ENCODE measurements at regions not wholly inside any gene's neighbourhood (a gene's known extent, or its start where the extent isn't known, plus 50 kb on each side); places are given as distances from the start of the nearest gene placed in this dataset.

DNA sequence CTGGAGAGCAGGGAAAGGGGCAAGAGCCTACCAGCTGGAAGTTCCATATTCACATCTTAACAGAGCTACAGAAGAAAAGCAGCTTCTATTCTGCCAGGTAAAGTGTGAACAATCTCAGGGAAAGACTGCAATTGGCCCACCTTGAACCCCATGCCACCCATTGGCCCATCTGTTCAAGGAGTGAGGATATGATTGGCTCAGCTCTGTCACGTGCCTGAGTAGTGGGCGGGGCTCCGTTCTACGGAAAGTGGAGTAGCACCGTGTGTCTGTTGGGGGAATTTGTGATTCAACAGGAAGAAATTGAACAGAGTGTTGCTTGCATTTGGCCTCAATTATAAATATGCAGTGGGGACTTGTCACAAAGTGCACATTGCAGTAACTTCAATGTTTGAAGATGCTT lies 81.8 kb downstream of the MINAR1 start:
- Histone ChIP-seq H3K4me3 (no peak overlapping the region), H3K9me3 (no peaks in the 10 kb centered on the region), H3K27me3 (peaks cover 0 to 25% (median 9%) of the 10 kb centered on the region in 7 donors), H3K36me3 (no peaks in the 10 kb centered on the region), H3K4me1 (no peaks in the 10 kb centered on the region), H3K27ac (no peak overlapping the region)
- WGBS, 2 donors: 87 to 89% methylated on average over 5 of the region's 5 CpGs
- no peak for ATAC-seq
- intact Hi-C loops (cut with DNase I): no loop called here
- DNase-seq: no peak
- TF ChIP-seq, protein P1, sequence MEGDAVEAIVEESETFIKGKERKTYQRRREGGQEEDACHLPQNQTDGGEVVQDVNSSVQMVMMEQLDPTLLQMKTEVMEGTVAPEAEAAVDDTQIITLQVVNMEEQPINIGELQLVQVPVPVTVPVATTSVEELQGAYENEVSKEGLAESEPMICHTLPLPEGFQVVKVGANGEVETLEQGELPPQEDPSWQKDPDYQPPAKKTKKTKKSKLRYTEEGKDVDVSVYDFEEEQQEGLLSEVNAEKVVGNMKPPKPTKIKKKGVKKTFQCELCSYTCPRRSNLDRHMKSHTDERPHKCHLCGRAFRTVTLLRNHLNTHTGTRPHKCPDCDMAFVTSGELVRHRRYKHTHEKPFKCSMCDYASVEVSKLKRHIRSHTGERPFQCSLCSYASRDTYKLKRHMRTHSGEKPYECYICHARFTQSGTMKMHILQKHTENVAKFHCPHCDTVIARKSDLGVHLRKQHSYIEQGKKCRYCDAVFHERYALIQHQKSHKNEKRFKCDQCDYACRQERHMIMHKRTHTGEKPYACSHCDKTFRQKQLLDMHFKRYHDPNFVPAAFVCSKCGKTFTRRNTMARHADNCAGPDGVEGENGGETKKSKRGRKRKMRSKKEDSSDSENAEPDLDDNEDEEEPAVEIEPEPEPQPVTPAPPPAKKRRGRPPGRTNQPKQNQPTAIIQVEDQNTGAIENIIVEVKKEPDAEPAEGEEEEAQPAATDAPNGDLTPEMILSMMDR (IDR thresholded peaks at IDR 0.05): no peak

DNA sequence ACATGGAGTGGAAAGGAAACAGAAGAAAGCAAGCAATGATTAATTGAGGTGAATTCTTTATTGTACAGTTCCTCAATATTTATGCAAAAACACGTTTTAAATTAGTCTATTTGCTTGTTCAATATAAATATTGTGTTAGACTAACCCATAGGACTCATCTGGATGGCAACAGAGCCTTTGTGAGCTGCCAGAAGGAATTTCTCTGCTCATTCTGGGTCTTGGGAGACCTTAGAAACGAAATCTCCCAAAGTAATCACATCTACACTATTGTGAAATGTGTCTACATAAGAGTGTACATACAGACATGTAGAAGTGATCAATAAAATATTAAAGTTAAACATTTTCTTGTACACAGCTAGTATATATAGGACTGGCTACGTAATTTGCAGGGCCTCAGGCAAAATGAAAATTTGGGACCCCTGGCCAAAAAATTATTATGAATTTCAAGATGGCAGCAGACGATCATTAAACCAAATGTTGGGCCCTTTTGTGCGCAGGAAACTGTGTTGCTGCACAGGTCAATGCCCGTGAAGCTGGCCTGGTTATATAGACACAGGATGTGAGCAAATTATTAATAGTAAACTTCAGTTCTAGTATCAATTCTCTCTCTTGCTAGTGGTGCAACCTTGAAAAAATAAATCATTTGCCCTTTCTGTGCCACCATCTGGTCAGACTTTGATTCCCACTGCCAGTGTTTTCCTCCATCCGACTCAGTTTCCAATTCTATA lies 83.3 kb downstream of the MINAR1 start:
- 81 to 82% methylated on average over 7 of the region's 7 CpGs for whole genome bisulfite sequencing, 2 donors
- Histone ChIP-seq H3K9me3 (no peaks in the 10 kb centered on the region), H3K36me3 (no peaks in the 10 kb centered on the region), H3K27ac (no peak overlapping the region), H3K4me1 (no peaks in the 10 kb centered on the region), H3K4me3 (no peak overlapping the region), H3K27me3 (peaks cover 0 to 15% (median 9%) of the 10 kb centered on the region in 7 donors)
- TF ChIP-seq, protein P1 (IDR thresholded peaks at IDR 0.05): no peak
- intact Hi-C loops (cut with DNase I): no loop called here
- ATAC-seq (no peak), DNase-seq (no peak)

DNA sequence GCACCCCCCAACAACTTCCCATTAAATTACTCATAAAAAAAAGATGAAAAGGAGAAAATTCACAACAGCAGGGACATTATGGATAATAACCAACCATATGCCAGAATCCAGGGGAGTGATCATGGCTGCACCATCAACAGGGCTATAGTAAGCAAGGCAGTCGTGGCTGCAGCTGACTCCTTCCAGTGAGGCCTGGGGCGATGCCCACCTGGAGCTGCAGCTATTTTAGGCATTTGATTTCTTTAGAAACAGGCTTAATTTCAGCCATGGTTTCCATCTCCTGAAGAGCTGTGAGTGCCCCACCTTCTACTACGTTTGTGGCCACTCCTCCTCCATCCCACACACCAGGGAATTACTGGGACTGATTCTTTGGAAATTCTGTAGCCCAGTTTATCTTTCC lies 84.0 kb downstream of the MINAR1 start:
- TF ChIP-seq, protein P1 (IDR thresholded peaks at IDR 0.05): no peak
- H3K36me3 ChIP-seq: no peaks in the 10 kb centered on the region
- ATAC-seq (no peak), DNase-seq (no peak)
- no peak overlapping the region for H3K4me3 ChIP-seq
- no peak overlapping the region for H3K27ac ChIP-seq
- H3K9me3 ChIP-seq: no peaks in the 10 kb centered on the region
- intact Hi-C loops (cut with DNase I): no loop called here
- H3K27me3 ChIP-seq: peaks cover 0 to 15% (median 9%) of the 10 kb centered on the region in 7 donors
- no peaks in the 10 kb centered on the region for H3K4me1 ChIP-seq
- WGBS, 2 donors: 54 to 61% methylated on average over 3 of the region's 3 CpGs

DNA sequence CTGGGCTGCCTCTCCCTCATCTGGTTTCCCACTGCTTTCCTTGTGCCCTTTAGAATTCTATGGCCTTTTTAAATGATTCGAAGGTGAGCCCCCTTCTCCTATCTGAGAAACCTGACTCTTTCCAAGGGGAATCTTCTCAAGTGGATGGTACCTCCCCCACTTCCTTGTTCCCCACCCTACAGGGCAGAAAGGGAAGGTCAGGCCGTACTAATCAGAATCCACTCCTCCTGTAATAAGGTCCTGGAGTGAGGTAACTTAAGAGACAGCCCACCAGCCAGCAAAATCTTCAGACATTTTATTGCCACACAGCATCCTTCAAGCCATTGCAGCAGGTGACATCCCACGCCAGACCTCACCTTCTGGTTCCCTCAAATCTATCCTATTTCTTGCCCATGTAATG lies 84.5 kb downstream of the MINAR1 start:
- H3K4me1 ChIP-seq: no peaks in the 10 kb centered on the region
- no peaks in the 10 kb centered on the region for H3K9me3 ChIP-seq
- H3K27ac ChIP-seq: no peak overlapping the region
- ATAC-seq (no peak), DNase-seq (no peak)
- H3K36me3 ChIP-seq: no peaks in the 10 kb centered on the region
- intact Hi-C loops (cut with DNase I): no loop called here
- WGBS, 2 donors: 71 to 75% methylated on average over 3 of the region's 3 CpGs
- no peak overlapping the region for H3K4me3 ChIP-seq
- TF ChIP-seq, protein P1 (IDR thresholded peaks at IDR 0.05): no peak
- H3K27me3 ChIP-seq: peaks cover 0 to 15% (median 9%) of the 10 kb centered on the region in 7 donors
